CD4-positive, CD25-positive, alpha-beta regulatory T cell (primary cell): ENCODE measurements at regions not wholly inside any gene's neighbourhood (a gene's known extent, or its start where the extent isn't known, plus 50 kb on each side); places are given as distances from the start of the nearest gene placed in this dataset.

Source experiments
- ATAC-seq, 2 donors: fragments of 150-1000 bp; cut with Tn5 transposase; one replicate each; pipeline ENCODE4 v1.10.0; 2021; ENCODE audit warnings: low read depth in 2 of 2, moderate number of reproducible peaks in 2 of 2, moderate library complexity in 1 of 2
- DNase-seq, 3 donors: peaks; one replicate each; pipeline versions ENCODE4 v3.0.0 to v3.0.0-alpha.2; 2012 to 2022; ENCODE audit warnings: mixed read lengths in 1 of 3
- H3K27ac ChIP-seq: one replicate; pipeline ENCODE4 v1.7.0; 2013; ENCODE audit warnings: mild to moderate bottlenecking, low read length; ENCODE audit not compliant: insufficient read depth, poor library complexity, severe bottlenecking
- H3K27me3 ChIP-seq: one replicate; pipeline ENCODE4 v1.7.0; 2013; ENCODE audit warnings: low read length; ENCODE audit not compliant: control insufficient read depth, insufficient read depth
- H3K36me3 ChIP-seq: one replicate; pipeline ENCODE4 v1.7.0; 2013; ENCODE audit warnings: mild to moderate bottlenecking, low read length, moderate library complexity; ENCODE audit not compliant: control insufficient read depth, insufficient read depth
- H3K4me1 ChIP-seq: 2 replicates; pipeline ENCODE4 v1.7.0; 2013; ENCODE audit warnings: mild to moderate bottlenecking, low read length; ENCODE audit not compliant: insufficient read depth, control insufficient read depth, poor library complexity, severe bottlenecking
- H3K4me3 ChIP-seq: one replicate; pipeline ENCODE4 v1.7.0; 2013; ENCODE audit warnings: low read depth, mild to moderate bottlenecking, low read length, moderate library complexity
- H3K9me3 ChIP-seq, 2 experiments: 1 replicate in 1 of 2; 2 replicates in 1 of 2; pipeline ENCODE4 v1.7.0; 2013; ENCODE audit warnings: low read length in 2 of 2, mild to moderate bottlenecking in 1 of 2, moderate library complexity in 1 of 2; ENCODE audit not compliant: control insufficient read depth in 2 of 2
- H3K27ac Mint-ChIP-seq, 3 donors: one replicate each; pipeline ENCODE4 v1.8.0; 2020 to 2022; ENCODE audit warnings: mild to moderate bottlenecking in 3 of 3, mixed read lengths in 3 of 3, moderate library complexity in 2 of 3
- H3K27me3 Mint-ChIP-seq: one replicate; pipeline ENCODE4 v1.8.0; 2022; ENCODE audit warnings: mild to moderate bottlenecking, mixed read lengths
- H3K36me3 Mint-ChIP-seq: one replicate; pipeline ENCODE4 v1.8.0; 2020; ENCODE audit warnings: mixed read lengths
- H3K4me1 Mint-ChIP-seq, 4 donors: one replicate each; pipeline ENCODE4 v1.8.0; 2020 to 2022; ENCODE audit warnings: mixed read lengths in 4 of 4, mild to moderate bottlenecking in 1 of 4
- H3K4me3 Mint-ChIP-seq, 4 donors: one replicate each; pipeline ENCODE4 v1.8.0; 2020 to 2022; ENCODE audit warnings: mild to moderate bottlenecking in 4 of 4, mixed read lengths in 4 of 4, moderate library complexity in 3 of 4
- H3K9me3 Mint-ChIP-seq, 7 donors: one replicate each; pipeline ENCODE4 v1.8.0; 2020 to 2022; ENCODE audit warnings: mixed read lengths in 7 of 7, mild to moderate bottlenecking in 3 of 7, moderate library complexity in 2 of 7

DNA sequence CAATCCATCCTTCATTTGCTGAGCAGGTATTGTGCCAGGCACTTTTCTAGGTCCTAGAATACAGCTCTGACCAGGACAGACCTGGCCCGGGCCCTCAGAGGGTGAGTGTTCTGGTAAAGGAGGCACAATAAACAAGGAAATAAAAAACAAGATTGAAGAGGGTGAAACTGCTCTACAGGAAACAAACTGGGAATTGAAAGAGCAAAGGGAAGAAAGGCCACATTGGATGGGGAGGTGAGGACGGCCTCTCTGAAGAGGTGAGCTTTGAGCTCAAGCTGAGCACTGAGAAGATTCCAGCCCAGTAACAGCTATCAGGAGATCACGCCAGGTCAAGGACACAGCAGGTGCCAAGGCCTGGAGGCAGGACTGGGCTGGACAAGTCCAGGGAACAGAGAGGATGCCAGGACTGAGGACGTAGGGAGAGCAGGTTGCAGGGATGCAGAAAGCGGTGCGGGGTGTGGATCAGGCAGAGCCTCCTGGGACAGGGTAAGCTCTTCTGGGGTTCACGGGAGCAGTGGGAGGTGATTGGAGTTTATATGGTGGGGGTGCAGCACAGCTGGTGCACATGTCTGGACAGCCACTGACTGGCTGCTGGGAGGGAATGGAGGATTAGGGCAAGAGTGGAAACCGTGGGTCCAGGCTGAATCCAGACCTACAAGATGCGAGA is 433.3 kb downstream of the PREX1 start:
- Mint-ChIP-seq H3K9me3 (peaks cover 0 to 16% (median 5%) of the 10 kb centered on the region in 7 donors), H3K27me3 (no peaks in the 10 kb centered on the region), H3K27ac (no peak overlapping the region), H3K4me3 (no peak overlapping the region), H3K4me1 (no peaks in the 10 kb centered on the region), H3K36me3 (no peaks in the 10 kb centered on the region)
- ATAC-seq (no peak), DNase-seq (no peak)
- Histone ChIP-seq H3K9me3 (peaks cover 8 to 13% of the 10 kb centered on the region in 2 experiments), H3K27ac (no peak overlapping the region), H3K27me3 (no peaks in the 10 kb centered on the region), H3K4me3 (no peak overlapping the region), H3K4me1 (no peaks in the 10 kb centered on the region), H3K36me3 (no peaks in the 10 kb centered on the region)

DNA sequence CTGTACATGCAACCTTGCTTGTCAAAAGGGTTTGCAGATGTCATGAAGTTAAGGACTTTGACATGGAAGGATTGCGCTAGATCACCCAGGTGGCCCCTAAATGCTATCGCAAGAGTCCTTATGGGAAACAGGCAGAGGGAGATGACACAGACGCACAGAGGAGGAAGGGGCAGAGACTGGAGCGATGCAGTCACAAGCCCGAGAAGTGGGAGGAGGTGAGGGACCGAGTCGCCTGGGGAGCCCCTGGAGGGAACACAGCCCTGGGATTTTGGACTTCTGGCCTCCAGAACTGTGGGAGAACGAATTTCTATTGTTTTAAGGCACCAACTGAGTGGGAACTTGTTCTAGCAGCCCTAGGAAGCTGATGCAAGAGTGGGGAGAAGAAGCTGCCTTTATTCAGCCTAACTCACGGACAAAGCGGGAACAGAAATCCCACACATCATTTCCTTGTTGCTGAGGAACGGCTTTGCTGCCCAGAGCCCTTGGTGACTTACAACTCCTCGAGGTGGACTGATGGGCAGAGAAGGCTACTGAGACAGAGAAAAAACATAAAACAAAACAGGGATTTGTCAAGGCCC is 434.0 kb downstream of the PREX1 start:
- Mint-ChIP-seq H3K27me3 (no peaks in the 10 kb centered on the region), H3K9me3 (peaks cover 0 to 16% (median 5%) of the 10 kb centered on the region in 7 donors), H3K4me1 (no peaks in the 10 kb centered on the region), H3K36me3 (no peaks in the 10 kb centered on the region), H3K27ac (no peak overlapping the region), H3K4me3 (peak overlapping the region in 1 of 4 donors; percentile 10)
- ATAC-seq (no peak), DNase-seq (no peak)
- H3K4me3 ChIP-seq = no peak overlapping the region
- H3K27ac ChIP-seq = no peak overlapping the region
- H3K36me3 ChIP-seq = no peaks in the 10 kb centered on the region
- H3K27me3 ChIP-seq = no peaks in the 10 kb centered on the region
- peaks cover 8 to 13% of the 10 kb centered on the region in 2 experiments for H3K9me3 ChIP-seq
- no peaks in the 10 kb centered on the region for H3K4me1 ChIP-seq

DNA sequence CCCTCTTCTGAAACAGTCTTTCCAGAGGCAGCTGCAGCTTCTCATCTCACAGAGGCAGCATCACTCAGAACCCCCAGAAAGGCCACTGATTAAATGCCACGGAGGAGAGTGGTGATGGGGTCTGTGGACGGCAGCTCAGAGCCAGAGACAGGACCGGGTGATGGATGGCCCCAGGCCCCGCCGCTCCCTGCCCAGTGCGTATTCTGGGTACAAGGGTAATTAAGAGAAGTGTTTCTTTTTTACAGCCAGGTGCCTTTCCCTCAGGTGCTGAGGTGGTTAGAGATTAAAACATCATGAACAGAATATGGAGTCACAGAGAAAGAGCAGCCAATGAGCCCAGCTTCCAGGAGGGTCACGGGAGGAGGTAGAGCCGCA is 434.5 kb downstream of the PREX1 start:
- Mint-ChIP-seq H3K27ac (no peak overlapping the region), H3K4me1 (no peaks in the 10 kb centered on the region), H3K4me3 (no peak overlapping the region), H3K9me3 (peaks cover 0 to 16% (median 5%) of the 10 kb centered on the region in 7 donors), H3K27me3 (peaks cover 3% of the 10 kb centered on the region), H3K36me3 (no peaks in the 10 kb centered on the region)
- Histone ChIP-seq H3K4me3 (no peak overlapping the region), H3K36me3 (no peaks in the 10 kb centered on the region), H3K27me3 (no peaks in the 10 kb centered on the region), H3K4me1 (no peaks in the 10 kb centered on the region), H3K27ac (no peak overlapping the region), H3K9me3 (peaks cover 8 to 13% of the 10 kb centered on the region in 2 experiments)
- DNase-seq (no peak), ATAC-seq (no peak)

DNA sequence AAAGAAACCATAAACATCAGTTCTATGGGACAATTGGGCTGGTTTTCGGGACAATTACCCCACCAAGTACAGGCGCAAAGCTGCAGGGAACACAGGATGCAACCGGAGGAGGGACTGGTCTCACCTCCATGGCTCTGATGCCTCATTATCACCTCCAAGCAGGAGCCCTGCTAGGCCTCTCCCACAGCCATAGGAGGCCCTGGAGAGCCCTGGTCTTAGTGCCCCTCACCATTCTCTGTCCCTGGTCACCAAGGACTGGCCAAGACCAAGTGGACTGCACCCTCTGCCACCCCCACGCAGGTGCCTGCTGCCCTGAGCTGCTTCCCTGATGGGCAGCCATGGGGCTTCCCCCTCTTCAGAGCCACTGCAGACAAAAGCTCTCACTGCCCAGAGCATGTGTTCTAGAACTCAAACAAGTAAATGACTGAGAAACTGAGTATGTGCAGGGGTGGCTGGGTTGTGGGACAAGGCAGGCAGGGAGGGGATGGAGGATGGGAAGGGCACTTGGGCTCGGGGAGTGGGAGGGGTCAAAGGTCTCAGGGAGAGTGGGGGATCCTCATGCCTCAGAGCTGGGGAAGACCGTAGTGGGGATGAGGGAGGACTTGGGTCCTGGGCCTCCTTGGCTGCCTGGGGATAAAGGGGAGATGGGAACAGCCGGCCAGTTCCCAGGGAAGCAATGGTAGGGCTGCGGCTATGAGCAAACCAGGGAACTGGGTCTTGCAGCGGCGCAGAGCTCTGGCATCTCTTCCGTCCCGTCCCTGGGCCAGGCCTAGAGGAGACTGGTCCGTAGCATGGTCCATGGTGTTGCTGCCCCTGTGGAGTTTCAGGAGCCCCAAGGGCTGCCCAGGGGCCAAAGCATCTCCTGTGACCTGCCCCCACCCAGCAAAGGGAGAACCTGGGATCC is 435.1 kb downstream of the PREX1 start:
- Mint-ChIP-seq H3K4me1 (no peaks in the 10 kb centered on the region), H3K27ac (no peak overlapping the region), H3K36me3 (no peaks in the 10 kb centered on the region), H3K4me3 (no peak overlapping the region), H3K9me3 (peaks cover 0 to 16% (median 5%) of the 10 kb centered on the region in 7 donors), H3K27me3 (peaks cover 4% of the 10 kb centered on the region)
- no peak for DNase-seq
- ATAC-seq = no peak
- Histone ChIP-seq H3K36me3 (no peaks in the 10 kb centered on the region), H3K4me3 (no peak overlapping the region), H3K27ac (no peak overlapping the region), H3K9me3 (peaks cover 8 to 13% of the 10 kb centered on the region in 2 experiments), H3K4me1 (no peaks in the 10 kb centered on the region), H3K27me3 (no peaks in the 10 kb centered on the region)

DNA sequence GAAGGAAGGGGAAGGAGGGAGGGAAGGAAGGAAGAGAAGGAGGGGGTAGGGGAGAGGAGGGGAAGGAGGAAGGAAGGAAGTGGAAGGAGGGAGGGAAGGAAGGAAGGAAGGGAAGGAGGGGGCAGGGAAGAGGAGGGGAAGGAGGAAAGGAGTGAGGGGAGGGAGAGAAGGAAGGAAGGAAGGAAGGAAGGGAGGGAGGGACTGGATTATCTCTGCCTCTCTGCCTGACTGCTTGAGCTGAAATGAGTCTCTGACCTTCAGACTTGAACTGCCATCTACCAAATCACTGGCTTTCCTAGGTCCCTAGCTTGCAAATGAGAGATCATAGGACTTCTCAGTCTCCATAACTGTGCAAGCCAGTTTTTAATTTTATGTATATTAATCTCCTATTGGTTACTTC is 436.8 kb downstream of the PREX1 start:
- peaks cover 4% of the 10 kb centered on the region for H3K27me3 Mint-ChIP-seq
- no peak for ATAC-seq
- peaks cover 0 to 16% (median 5%) of the 10 kb centered on the region in 7 donors for H3K9me3 Mint-ChIP-seq
- no peak overlapping the region for H3K27ac Mint-ChIP-seq
- H3K27me3 ChIP-seq = no peaks in the 10 kb centered on the region
- no peak overlapping the region for H3K27ac ChIP-seq
- no peaks in the 10 kb centered on the region for H3K36me3 Mint-ChIP-seq
- no peak for DNase-seq
- no peaks in the 10 kb centered on the region for H3K36me3 ChIP-seq
- no peaks in the 10 kb centered on the region for H3K4me1 Mint-ChIP-seq
- no peak overlapping the region for H3K4me3 ChIP-seq
- H3K4me1 ChIP-seq = no peaks in the 10 kb centered on the region
- H3K4me3 Mint-ChIP-seq = no peak overlapping the region
- peaks cover 8 to 13% of the 10 kb centered on the region in 2 experiments for H3K9me3 ChIP-seq

DNA sequence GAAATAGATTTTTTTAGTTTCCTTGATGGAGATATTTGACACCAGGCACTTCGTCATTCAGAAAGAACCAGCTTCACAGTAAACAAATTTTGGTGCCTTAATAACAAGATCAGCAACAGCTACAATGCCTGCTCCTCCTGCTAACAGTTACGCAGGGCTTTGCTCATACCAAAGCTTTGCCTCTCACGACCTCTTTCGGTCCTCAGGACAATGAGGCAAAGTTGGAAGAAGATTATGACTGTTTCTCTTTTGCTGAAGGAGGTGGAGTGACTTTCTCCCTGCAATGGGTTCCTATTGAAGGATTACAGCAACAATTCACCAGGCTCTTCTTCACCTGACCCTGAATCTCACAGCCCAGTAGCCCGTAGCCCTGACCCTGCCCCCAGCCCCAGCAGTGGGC is 440.1 kb downstream of the PREX1 start:
- Mint-ChIP-seq H3K27me3 (peaks cover 4% of the 10 kb centered on the region), H3K4me3 (no peak overlapping the region), H3K36me3 (no peaks in the 10 kb centered on the region), H3K9me3 (peaks cover 0 to 16% (median 5%) of the 10 kb centered on the region in 7 donors), H3K4me1 (no peaks in the 10 kb centered on the region), H3K27ac (no peak overlapping the region)
- Histone ChIP-seq H3K9me3 (peaks cover 7 to 8% of the 10 kb centered on the region in 2 experiments), H3K27ac (no peak overlapping the region), H3K4me3 (no peak overlapping the region), H3K27me3 (no peaks in the 10 kb centered on the region), H3K4me1 (no peaks in the 10 kb centered on the region), H3K36me3 (no peaks in the 10 kb centered on the region)
- DNase-seq (no peak), ATAC-seq (no peak)

DNA sequence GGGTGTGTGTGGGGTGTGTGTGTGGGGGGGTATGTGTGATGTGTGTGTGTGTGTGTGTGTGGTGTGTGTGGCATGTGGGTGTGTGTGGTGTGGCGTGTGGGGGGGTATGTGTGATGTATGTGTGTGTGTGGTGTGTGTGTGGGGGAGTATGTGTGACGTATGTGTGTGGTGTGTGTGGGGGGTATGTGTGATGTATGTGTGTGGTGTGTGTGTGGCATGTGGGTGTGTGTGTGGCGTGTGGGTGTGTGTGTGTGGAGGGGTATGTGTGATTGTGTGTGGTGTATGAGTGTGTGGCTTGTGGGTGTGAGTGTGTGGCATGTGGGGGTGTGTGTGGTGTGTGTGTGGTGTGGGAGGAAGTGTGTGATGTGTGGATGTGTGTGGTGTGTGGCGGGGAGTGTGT is 442.3 kb downstream of the PREX1 start:
- DNase-seq (no peak), ATAC-seq (no peak)
- Histone ChIP-seq H3K27ac (no peak overlapping the region), H3K27me3 (no peaks in the 10 kb centered on the region), H3K36me3 (no peaks in the 10 kb centered on the region), H3K9me3 (no peaks in the 10 kb centered on the region), H3K4me1 (no peaks in the 10 kb centered on the region), H3K4me3 (no peak overlapping the region)
- peaks cover 0 to 5% (median under 1%) of the 10 kb centered on the region in 7 donors for H3K9me3 Mint-ChIP-seq
- H3K4me3 Mint-ChIP-seq = no peak overlapping the region
- H3K27ac Mint-ChIP-seq = no peak overlapping the region
- no peaks in the 10 kb centered on the region for H3K4me1 Mint-ChIP-seq
- H3K36me3 Mint-ChIP-seq = no peaks in the 10 kb centered on the region
- peaks cover 10% of the 10 kb centered on the region for H3K27me3 Mint-ChIP-seq
